CD4-positive, CD25-positive, alpha-beta regulatory T cell (primary cell): ENCODE measurements at regions not wholly inside any gene's neighbourhood (a gene's known extent, or its start where the extent isn't known, plus 50 kb on each side); places are given as distances from the start of the nearest gene placed in this dataset.

Source experiments
- ATAC-seq, 2 donors: fragments of 150-1000 bp; cut with Tn5 transposase; one replicate each; pipeline ENCODE4 v1.10.0; 2021; ENCODE audit warnings: low read depth in 2 of 2, moderate number of reproducible peaks in 2 of 2, moderate library complexity in 1 of 2
- DNase-seq, 3 donors: peaks; one replicate each; pipeline versions ENCODE4 v3.0.0 to v3.0.0-alpha.2; 2012 to 2022; ENCODE audit warnings: mixed read lengths in 1 of 3
- H3K27ac ChIP-seq: one replicate; pipeline ENCODE4 v1.7.0; 2013; ENCODE audit warnings: mild to moderate bottlenecking, low read length; ENCODE audit not compliant: insufficient read depth, poor library complexity, severe bottlenecking
- H3K27me3 ChIP-seq: one replicate; pipeline ENCODE4 v1.7.0; 2013; ENCODE audit warnings: low read length; ENCODE audit not compliant: control insufficient read depth, insufficient read depth
- H3K36me3 ChIP-seq: one replicate; pipeline ENCODE4 v1.7.0; 2013; ENCODE audit warnings: mild to moderate bottlenecking, low read length, moderate library complexity; ENCODE audit not compliant: control insufficient read depth, insufficient read depth
- H3K4me1 ChIP-seq: 2 replicates; pipeline ENCODE4 v1.7.0; 2013; ENCODE audit warnings: mild to moderate bottlenecking, low read length; ENCODE audit not compliant: insufficient read depth, control insufficient read depth, poor library complexity, severe bottlenecking
- H3K4me3 ChIP-seq: one replicate; pipeline ENCODE4 v1.7.0; 2013; ENCODE audit warnings: low read depth, mild to moderate bottlenecking, low read length, moderate library complexity
- H3K9me3 ChIP-seq, 2 experiments: 1 replicate in 1 of 2; 2 replicates in 1 of 2; pipeline ENCODE4 v1.7.0; 2013; ENCODE audit warnings: low read length in 2 of 2, mild to moderate bottlenecking in 1 of 2, moderate library complexity in 1 of 2; ENCODE audit not compliant: control insufficient read depth in 2 of 2
- H3K27ac Mint-ChIP-seq, 3 donors: one replicate each; pipeline ENCODE4 v1.8.0; 2020 to 2022; ENCODE audit warnings: mild to moderate bottlenecking in 3 of 3, mixed read lengths in 3 of 3, moderate library complexity in 2 of 3
- H3K27me3 Mint-ChIP-seq: one replicate; pipeline ENCODE4 v1.8.0; 2022; ENCODE audit warnings: mild to moderate bottlenecking, mixed read lengths
- H3K36me3 Mint-ChIP-seq: one replicate; pipeline ENCODE4 v1.8.0; 2020; ENCODE audit warnings: mixed read lengths
- H3K4me1 Mint-ChIP-seq, 4 donors: one replicate each; pipeline ENCODE4 v1.8.0; 2020 to 2022; ENCODE audit warnings: mixed read lengths in 4 of 4, mild to moderate bottlenecking in 1 of 4
- H3K4me3 Mint-ChIP-seq, 4 donors: one replicate each; pipeline ENCODE4 v1.8.0; 2020 to 2022; ENCODE audit warnings: mild to moderate bottlenecking in 4 of 4, mixed read lengths in 4 of 4, moderate library complexity in 3 of 4
- H3K9me3 Mint-ChIP-seq, 7 donors: one replicate each; pipeline ENCODE4 v1.8.0; 2020 to 2022; ENCODE audit warnings: mixed read lengths in 7 of 7, mild to moderate bottlenecking in 3 of 7, moderate library complexity in 2 of 7

DNA sequence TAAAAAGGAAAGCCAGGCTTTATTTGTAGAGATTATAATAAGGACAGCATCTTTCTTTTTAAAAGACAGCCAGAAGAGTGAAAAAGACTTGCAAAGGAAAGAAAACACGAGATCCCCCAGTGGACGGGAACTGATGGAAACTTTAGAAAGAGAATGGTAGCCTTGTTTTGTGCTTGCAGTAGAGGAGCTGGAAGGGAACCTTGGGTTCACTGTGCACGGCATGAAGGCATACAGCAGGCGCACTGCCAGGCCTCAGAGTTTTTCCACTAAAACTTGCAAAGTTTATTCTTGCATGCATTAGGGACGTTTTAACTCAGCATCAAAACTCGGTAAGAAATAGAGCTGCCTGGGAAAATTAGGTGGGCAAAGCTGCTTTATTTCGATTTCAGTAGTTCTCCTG, 248.6 kb downstream of the IRX1 start:
- ATAC-seq, result no peak
- no peaks in the 10 kb centered on the region for H3K9me3 ChIP-seq

DNA sequence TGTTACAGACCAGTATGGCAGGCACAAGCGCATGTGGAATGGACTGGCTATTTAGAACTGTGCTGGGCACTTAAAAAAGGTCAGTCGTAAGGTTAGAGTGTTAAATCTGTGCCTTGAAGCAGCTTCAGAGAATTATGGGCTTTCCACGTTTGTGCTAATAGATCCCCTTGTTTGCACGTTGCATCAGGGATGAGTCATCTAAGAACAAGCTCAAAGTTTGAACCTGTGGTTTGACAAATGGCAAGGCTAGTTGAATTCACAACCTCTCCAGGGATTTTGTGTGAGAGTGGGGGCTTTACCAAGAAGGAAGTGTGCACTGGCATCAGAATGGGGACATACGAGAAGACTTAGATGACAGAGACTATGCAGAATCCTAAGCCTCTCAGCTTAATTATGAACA, 249.6 kb downstream of the IRX1 start:
- DNase-seq (no peak), ATAC-seq (no peak)
- Histone ChIP-seq H3K4me1 (no peaks in the 10 kb centered on the region), H3K27ac (no peak overlapping the region), H3K27me3 (no peaks in the 10 kb centered on the region), H3K9me3 (no peaks in the 10 kb centered on the region), H3K4me3 (no peak overlapping the region), H3K36me3 (no peaks in the 10 kb centered on the region)
- Mint-ChIP-seq H3K9me3 (peaks cover 0 to 10% (median 3%) of the 10 kb centered on the region in 7 donors), H3K27ac (no peak overlapping the region), H3K36me3 (no peaks in the 10 kb centered on the region), H3K27me3 (no peaks in the 10 kb centered on the region), H3K4me3 (no peak overlapping the region), H3K4me1 (no peaks in the 10 kb centered on the region)

More for the DNA sequence above, 248.6 kb downstream of the IRX1 start:
- DNase-seq, result no peak
- H3K4me3 Mint-ChIP-seq, result no peak overlapping the region
- no peaks in the 10 kb centered on the region for H3K36me3 Mint-ChIP-seq
- no peaks in the 10 kb centered on the region for H3K4me1 ChIP-seq
- no peak overlapping the region for H3K27ac Mint-ChIP-seq
- H3K4me3 ChIP-seq, result no peak overlapping the region
- no peaks in the 10 kb centered on the region for H3K4me1 Mint-ChIP-seq
- H3K27me3 Mint-ChIP-seq, result no peaks in the 10 kb centered on the region
- H3K9me3 Mint-ChIP-seq, result peaks cover 0 to 10% (median 3%) of the 10 kb centered on the region in 7 donors
- no peaks in the 10 kb centered on the region for H3K36me3 ChIP-seq
- H3K27me3 ChIP-seq, result no peaks in the 10 kb centered on the region
- H3K27ac ChIP-seq, result no peak overlapping the region

DNA sequence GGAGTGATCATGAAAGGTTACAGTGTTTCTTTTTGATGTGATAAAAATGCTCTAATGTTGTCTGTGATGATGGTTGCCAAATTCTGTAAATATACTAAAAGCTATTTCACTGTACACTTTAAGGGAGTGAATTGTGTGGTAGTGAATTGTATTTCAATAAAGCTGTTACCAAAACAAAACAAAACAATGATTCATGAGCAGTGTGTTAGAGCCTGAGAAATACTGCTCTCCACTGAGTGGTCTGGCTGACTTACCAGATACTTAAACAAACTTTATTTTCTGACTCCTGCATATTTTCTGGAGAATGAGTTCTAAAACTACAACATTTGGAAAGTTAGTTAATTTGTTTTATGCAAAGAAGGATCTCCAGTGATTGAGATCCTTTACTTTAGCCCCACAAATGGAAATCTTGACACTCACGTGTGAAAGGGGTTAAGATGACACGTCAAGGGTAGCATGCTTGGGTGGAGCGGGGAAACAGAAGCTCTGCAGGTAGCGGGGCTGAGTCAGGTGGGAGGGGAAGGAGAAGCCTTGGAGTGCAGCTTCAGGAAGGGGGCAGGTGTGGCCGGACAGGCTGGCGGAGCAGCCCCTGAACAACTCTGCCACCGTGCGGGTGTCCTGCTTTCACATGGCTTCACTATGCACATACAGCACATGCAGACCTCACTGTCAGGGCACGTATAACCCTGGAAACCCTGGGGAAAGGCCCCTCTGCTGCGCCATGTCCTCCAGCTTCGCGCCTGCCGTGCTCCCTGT, 256.7 kb downstream of the IRX1 start:
- no peaks in the 10 kb centered on the region for H3K9me3 ChIP-seq
- H3K4me3 ChIP-seq, result no peak overlapping the region
- no peaks in the 10 kb centered on the region for H3K27me3 Mint-ChIP-seq
- ATAC-seq, result no peak
- peaks cover 0 to 7% (median 2%) of the 10 kb centered on the region in 7 donors for H3K9me3 Mint-ChIP-seq
- H3K27ac ChIP-seq, result no peak overlapping the region
- no peaks in the 10 kb centered on the region for H3K27me3 ChIP-seq
- no peak overlapping the region for H3K27ac Mint-ChIP-seq
- DNase-seq, result no peak
- no peaks in the 10 kb centered on the region for H3K36me3 Mint-ChIP-seq
- no peak overlapping the region for H3K4me3 Mint-ChIP-seq
- no peaks in the 10 kb centered on the region for H3K4me1 ChIP-seq
- H3K4me1 Mint-ChIP-seq, result no peaks in the 10 kb centered on the region
- no peaks in the 10 kb centered on the region for H3K36me3 ChIP-seq

DNA sequence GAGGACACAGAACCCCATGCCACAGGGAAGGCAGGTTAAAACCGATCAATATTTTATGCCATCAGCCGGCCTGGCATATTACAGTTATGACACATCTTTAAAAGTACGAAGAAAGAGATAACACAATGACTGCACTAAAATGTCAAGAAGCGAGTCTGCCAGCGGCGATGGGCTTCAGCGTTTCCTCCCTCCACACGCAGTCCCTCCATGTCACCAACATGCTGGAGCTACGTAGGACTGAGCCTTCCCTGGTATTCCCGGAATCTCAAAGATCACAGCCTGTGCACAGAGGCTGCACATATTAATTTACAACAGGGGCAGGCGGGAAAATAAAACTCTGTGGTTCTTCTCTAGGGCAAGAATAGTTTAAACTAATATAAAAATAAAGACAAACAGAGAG, 257.7 kb downstream of the IRX1 start:
- Histone ChIP-seq H3K27ac (no peak overlapping the region), H3K4me3 (no peak overlapping the region), H3K4me1 (no peaks in the 10 kb centered on the region), H3K36me3 (no peaks in the 10 kb centered on the region), H3K9me3 (no peaks in the 10 kb centered on the region), H3K27me3 (no peaks in the 10 kb centered on the region)
- Mint-ChIP-seq H3K4me3 (no peak overlapping the region), H3K27me3 (no peaks in the 10 kb centered on the region), H3K27ac (no peak overlapping the region), H3K36me3 (no peaks in the 10 kb centered on the region), H3K4me1 (no peaks in the 10 kb centered on the region), H3K9me3 (peaks cover 0 to 5% (median 2%) of the 10 kb centered on the region in 7 donors)
- DNase-seq (no peak), ATAC-seq (no peak)

- ATAC-seq, result no peak
Observed at GRCh38 chr5:3854188-3854821, 258.7 kb downstream of the IRX1 start.

GRCh38 chr5:3856036-3856435, 260.4 kb downstream of the IRX1 start:
- no peaks in the 10 kb centered on the region for H3K4me1 ChIP-seq
- no peak overlapping the region for H3K27ac ChIP-seq
- H3K4me3 Mint-ChIP-seq, result no peak overlapping the region
- no peaks in the 10 kb centered on the region for H3K27me3 ChIP-seq
- no peaks in the 10 kb centered on the region for H3K27me3 Mint-ChIP-seq
- no peaks in the 10 kb centered on the region for H3K36me3 ChIP-seq
- no peak for ATAC-seq
- H3K4me3 ChIP-seq, result no peak overlapping the region
- DNase-seq, result no peak
- peaks cover 0 to 6% (median 5%) of the 10 kb centered on the region in 7 donors for H3K9me3 Mint-ChIP-seq
- no peaks in the 10 kb centered on the region for H3K36me3 Mint-ChIP-seq
- H3K27ac Mint-ChIP-seq, result no peak overlapping the region
- H3K4me1 Mint-ChIP-seq, result no peaks in the 10 kb centered on the region
- no peaks in the 10 kb centered on the region for H3K9me3 ChIP-seq

More at GRCh38 chr5:3854188-3854821, 258.7 kb downstream of the IRX1 start:
- H3K27ac Mint-ChIP-seq, result no peak overlapping the region
- no peaks in the 10 kb centered on the region for H3K27me3 Mint-ChIP-seq
- Histone ChIP-seq H3K27me3 (no peaks in the 10 kb centered on the region), H3K4me3 (no peak overlapping the region), H3K36me3 (no peaks in the 10 kb centered on the region), H3K9me3 (no peaks in the 10 kb centered on the region), H3K27ac (no peak overlapping the region), H3K4me1 (no peaks in the 10 kb centered on the region)
- no peaks in the 10 kb centered on the region for H3K36me3 Mint-ChIP-seq
- H3K4me1 Mint-ChIP-seq, result no peaks in the 10 kb centered on the region
- H3K4me3 Mint-ChIP-seq, result no peak overlapping the region
- DNase-seq, result no peak
- peaks cover 0 to 5% (median 3%) of the 10 kb centered on the region in 7 donors for H3K9me3 Mint-ChIP-seq

GRCh38 chr5:3858524-3858923, 262.9 kb downstream of the IRX1 start:
- no peaks in the 10 kb centered on the region for H3K4me1 ChIP-seq
- H3K9me3 ChIP-seq, result no peaks in the 10 kb centered on the region
- no peaks in the 10 kb centered on the region for H3K36me3 ChIP-seq
- Mint-ChIP-seq H3K27ac (no peak overlapping the region), H3K36me3 (no peaks in the 10 kb centered on the region), H3K4me1 (no peaks in the 10 kb centered on the region), H3K9me3 (peaks cover 0 to 10% (median 2%) of the 10 kb centered on the region in 7 donors), H3K4me3 (no peak overlapping the region), H3K27me3 (no peaks in the 10 kb centered on the region)
- ATAC-seq (no peak), DNase-seq (no peak)
- no peaks in the 10 kb centered on the region for H3K27me3 ChIP-seq
- H3K4me3 ChIP-seq, result no peak overlapping the region
- no peak overlapping the region for H3K27ac ChIP-seq

DNA sequence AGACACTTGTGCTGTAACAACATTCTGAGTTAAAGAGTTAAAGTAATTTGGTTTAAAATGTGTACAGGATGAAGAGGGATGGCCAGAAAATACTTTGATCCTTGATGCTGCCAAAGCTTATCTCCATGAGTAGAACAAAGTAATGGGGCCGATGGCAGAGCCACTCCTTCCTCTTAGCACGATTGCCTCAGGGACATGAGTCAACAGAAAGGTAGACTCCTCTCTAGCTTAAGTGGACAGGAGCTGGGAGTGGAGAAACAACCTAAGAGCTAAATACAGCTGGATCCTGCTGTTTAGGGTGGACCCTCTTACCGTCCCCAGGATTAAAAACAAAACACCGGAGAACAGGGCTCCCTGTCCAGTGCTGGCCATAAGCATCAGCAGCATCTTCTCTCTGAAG, 267.3 kb downstream of the IRX1 start:
- Mint-ChIP-seq H3K27me3 (no peaks in the 10 kb centered on the region), H3K9me3 (peaks cover 3 to 10% (median 5%) of the 10 kb centered on the region in 7 donors), H3K4me1 (no peaks in the 10 kb centered on the region), H3K27ac (no peak overlapping the region), H3K4me3 (no peak overlapping the region), H3K36me3 (no peaks in the 10 kb centered on the region)
- H3K36me3 ChIP-seq, result no peaks in the 10 kb centered on the region
- DNase-seq (no peak), ATAC-seq (no peak)
- H3K4me3 ChIP-seq, result no peak overlapping the region
- H3K9me3 ChIP-seq, result peaks cover 0 to 2% of the 10 kb centered on the region in 2 experiments
- H3K27ac ChIP-seq, result no peak overlapping the region
- H3K4me1 ChIP-seq, result no peaks in the 10 kb centered on the region
- H3K27me3 ChIP-seq, result no peaks in the 10 kb centered on the region
